ENCODE measurements at regions not wholly inside any gene's neighbourhood (a gene's known extent, or its start where the extent isn't known, plus 50 kb on each side); places are given as distances from the start of the nearest gene placed in this dataset.

DNA sequence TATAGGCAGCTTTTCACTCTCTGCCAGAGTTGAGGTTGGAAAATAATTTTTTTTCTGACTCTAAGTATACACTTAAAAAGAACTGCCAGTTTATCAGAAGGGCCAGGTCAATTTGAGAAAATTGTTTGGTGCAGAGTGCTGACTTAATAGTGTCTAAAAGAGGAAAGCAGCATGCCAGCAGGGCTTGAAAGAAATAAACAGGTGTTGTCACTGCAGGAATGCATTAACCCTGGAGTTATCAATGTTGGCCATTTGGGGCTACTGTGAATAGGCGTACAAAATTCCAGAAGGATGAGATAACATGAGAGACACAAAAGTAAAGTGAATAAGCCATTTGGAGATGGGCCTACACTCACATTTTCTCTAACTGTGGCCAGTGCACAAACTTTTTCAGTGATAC is 220.6 kb upstream of the PLD5 start:
- no peak overlapping the region for H3K4me3 ChIP-seq (ENCODE audit: low read depth, low read length)
- TF ChIP-seq, protein P1, sequence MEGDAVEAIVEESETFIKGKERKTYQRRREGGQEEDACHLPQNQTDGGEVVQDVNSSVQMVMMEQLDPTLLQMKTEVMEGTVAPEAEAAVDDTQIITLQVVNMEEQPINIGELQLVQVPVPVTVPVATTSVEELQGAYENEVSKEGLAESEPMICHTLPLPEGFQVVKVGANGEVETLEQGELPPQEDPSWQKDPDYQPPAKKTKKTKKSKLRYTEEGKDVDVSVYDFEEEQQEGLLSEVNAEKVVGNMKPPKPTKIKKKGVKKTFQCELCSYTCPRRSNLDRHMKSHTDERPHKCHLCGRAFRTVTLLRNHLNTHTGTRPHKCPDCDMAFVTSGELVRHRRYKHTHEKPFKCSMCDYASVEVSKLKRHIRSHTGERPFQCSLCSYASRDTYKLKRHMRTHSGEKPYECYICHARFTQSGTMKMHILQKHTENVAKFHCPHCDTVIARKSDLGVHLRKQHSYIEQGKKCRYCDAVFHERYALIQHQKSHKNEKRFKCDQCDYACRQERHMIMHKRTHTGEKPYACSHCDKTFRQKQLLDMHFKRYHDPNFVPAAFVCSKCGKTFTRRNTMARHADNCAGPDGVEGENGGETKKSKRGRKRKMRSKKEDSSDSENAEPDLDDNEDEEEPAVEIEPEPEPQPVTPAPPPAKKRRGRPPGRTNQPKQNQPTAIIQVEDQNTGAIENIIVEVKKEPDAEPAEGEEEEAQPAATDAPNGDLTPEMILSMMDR (IDR thresholded peaks at IDR 0.05; ENCODE audit: borderline replicate concordance, insufficient read depth, low read depth, low read length): no peak

GRCh38 chr1:242743983-242744780 is 219.7 kb upstream of the PLD5 start:
- H3K4me3 ChIP-seq (ENCODE audit: low read depth, low read length): no peak overlapping the region
- TF ChIP-seq, protein P1 (IDR thresholded peaks at IDR 0.05; ENCODE audit: borderline replicate concordance, insufficient read depth, low read depth, low read length): no peak

DNA sequence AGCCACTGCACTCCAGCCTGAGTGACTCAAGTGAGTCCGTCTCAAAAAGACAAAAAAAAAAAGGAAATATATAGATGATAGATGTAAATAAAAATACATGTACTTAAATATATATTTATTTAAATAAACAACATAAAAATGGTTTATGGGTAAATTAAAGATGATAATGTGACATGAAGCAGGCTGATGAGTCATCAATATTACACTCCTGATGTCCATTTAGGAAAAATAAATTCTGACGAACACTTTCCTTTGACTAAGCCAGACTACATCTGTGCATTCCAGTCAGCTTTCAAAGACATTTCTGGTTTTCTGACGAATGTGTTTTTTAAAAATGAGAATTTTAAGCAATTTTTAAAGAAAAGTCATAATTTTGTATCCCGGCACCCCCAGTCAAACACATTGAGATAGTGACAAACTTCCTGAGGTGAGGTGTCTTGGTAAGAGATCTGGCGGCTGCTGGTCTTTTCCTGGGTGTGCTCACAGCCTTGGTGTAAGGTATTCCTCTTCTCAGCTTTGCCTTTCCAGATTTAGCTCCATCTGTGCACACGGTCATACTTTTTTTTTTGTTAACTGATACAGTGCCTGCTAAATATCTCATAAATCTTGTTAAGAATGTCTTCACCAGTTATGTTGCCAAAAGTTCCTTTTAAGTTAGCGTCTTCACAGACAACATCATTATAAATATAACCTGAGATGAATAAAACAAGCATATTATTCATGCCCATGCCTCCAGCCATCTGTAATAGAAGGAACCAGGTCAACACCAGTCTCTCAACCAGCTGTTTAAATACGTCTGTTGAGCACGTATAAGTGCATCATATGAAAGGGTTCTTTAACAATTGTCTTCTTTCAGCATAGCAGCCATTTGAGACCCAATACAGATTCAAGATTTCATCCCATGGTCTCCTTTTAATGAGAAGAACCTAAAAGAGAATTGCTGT is 214.5 kb upstream of the PLD5 start:
- no peak overlapping the region for H3K4me3 ChIP-seq (ENCODE audit: low read depth, low read length)
- TF ChIP-seq, protein P1 (IDR thresholded peaks at IDR 0.05; ENCODE audit: borderline replicate concordance, insufficient read depth, low read depth, low read length): no peak

DNA sequence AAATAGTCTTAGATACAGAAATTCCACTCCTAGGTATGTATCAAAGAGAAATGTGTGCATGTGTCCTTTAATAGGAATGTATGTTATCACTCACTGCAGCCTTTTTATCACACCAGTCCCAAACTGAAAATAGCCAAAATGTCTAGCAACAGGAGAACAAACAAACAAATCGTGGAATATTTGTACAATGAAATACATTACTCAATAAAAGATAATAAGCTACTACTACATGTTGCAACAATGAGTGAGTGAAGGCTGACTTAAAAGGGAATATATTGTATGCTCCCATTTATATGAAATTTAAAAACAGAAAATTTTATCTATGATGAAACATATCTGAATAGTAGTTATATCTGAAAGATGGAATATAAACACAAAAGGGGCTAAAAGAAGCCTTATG is 212.1 kb upstream of the PLD5 start:
- TF ChIP-seq, protein P1 (IDR thresholded peaks at IDR 0.05; ENCODE audit: borderline replicate concordance, insufficient read depth, low read depth, low read length): no peak

GRCh38 chr1:242735323-242735722 is 210.8 kb upstream of the PLD5 start:
- TF ChIP-seq, protein P1 (IDR thresholded peaks at IDR 0.05; ENCODE audit: borderline replicate concordance, insufficient read depth, low read depth, low read length): no peak
- H3K4me3 ChIP-seq (ENCODE audit: low read depth, low read length): no peak overlapping the region

More for the DNA sequence above, 212.1 kb upstream of the PLD5 start:
- no peak overlapping the region for H3K4me3 ChIP-seq (ENCODE audit: low read depth, low read length)

- TF ChIP-seq, protein P1 (IDR thresholded peaks at IDR 0.05; ENCODE audit: borderline replicate concordance, insufficient read depth, low read depth, low read length): no peak
Observed at GRCh38 chr1:242731446-242731845, 206.9 kb upstream of the PLD5 start.

More at GRCh38 chr1:242731446-242731845, 206.9 kb upstream of the PLD5 start:
- no peak overlapping the region for H3K4me3 ChIP-seq (ENCODE audit: low read depth, low read length)
